OCI-LY7 (cell line): ENCODE measurements at regions not wholly inside any gene's neighbourhood (a gene's known extent, or its start where the extent isn't known, plus 50 kb on each side); places are given as distances from the start of the nearest gene placed in this dataset.
A peak's percentile ranks its signal among the peaks of the same experiment; 100 is the strongest.

Source experiments
- BruUV-seq: library from RNA; stranded (reverse); fragments of 400-500 nt; replicated peaks from 2 replicates; lab custom pipeline; 2021; lab: Mats Ljungman, UMichigan
- CTCF ChIA-PET: fragments of 300-600 bp; sonication (Branson Sonifier 250); formaldehyde crosslinking; loops from one replicate; lab custom pipeline; 2022; ENCODE audit warnings: antibody characterized with exemption; ENCODE audit not compliant: unreplicated experiment; lab: Charles Lee
- POLR2A ChIA-PET: fragments of 300-600 bp; sonication (Branson Sonifier 250); formaldehyde crosslinking; loops from one replicate; lab custom pipeline; 2022; ENCODE audit warnings: antibody characterized with exemption; lab: Charles Lee
- DNase-seq: peaks from one replicate; pipeline ENCODE4 v3.0.0-alpha.2; 2015; ENCODE audit warnings: low spot score
- H2AFZ ChIP-seq: fragments of 200-600 bp; sonication (generic), shearing (Covaris generic); 2 replicates; pipeline ENCODE4 v1.6.1; 2014; ENCODE audit warnings: mild to moderate bottlenecking, antibody characterized with exemption, low read length, moderate library complexity
- H3K27ac ChIP-seq: fragments of 200-600 bp; sonication (generic); 2 replicates; pipeline ENCODE4 v1.5.1; 2014; ENCODE audit warnings: mixed run types, low read depth, mild to moderate bottlenecking, moderate library complexity, low read length, inconsistent platforms; ENCODE audit not compliant: poor library complexity, severe bottlenecking
- H3K36me3 ChIP-seq: fragments of 200-600 bp; sonication (generic); 2 replicates; pipeline ENCODE4 v1.6.1; 2014; ENCODE audit warnings: mild to moderate bottlenecking, antibody characterized with exemption, low read length, moderate library complexity, mixed read lengths; ENCODE audit not compliant: insufficient read depth
- H3K4me1 ChIP-seq: fragments of 200-600 bp; sonication (generic); 2 replicates; pipeline ENCODE4 v1.5.1; 2014; ENCODE audit warnings: mild to moderate bottlenecking, low read length; ENCODE audit not compliant: insufficient read depth, poor library complexity, severe bottlenecking
- H3K4me2 ChIP-seq: fragments of 200-600 bp; sonication (generic); 2 replicates; pipeline ENCODE4 v1.6.1; 2014; ENCODE audit warnings: mild to moderate bottlenecking, low read length
- H3K4me3 ChIP-seq: fragments of 200-600 bp; sonication (generic); 2 replicates; pipeline ENCODE4 v1.5.1; 2014; ENCODE audit warnings: mild to moderate bottlenecking, low read depth, low read length; ENCODE audit not compliant: poor library complexity, severe bottlenecking
- H3K79me2 ChIP-seq: fragments of 200-600 bp; sonication (generic); 2 replicates; pipeline ENCODE4 v1.6.1; 2016; ENCODE audit warnings: low read depth, mild to moderate bottlenecking, low read length, moderate library complexity, mixed read lengths; ENCODE audit not compliant: insufficient read depth
- H3K9me2 ChIP-seq: fragments of 200-600 bp; sonication (generic); 2 replicates; pipeline ENCODE4 v1.6.1; 2016; ENCODE audit warnings: mild to moderate bottlenecking, low read length, mixed read lengths; ENCODE audit not compliant: insufficient read depth
- H3K9me3 ChIP-seq: fragments of 200-600 bp; sonication (generic); 2 replicates; pipeline ENCODE4 v1.6.1; 2014; ENCODE audit warnings: mild to moderate bottlenecking, mixed run types, low read length, mixed read lengths
- H4K20me1 ChIP-seq: fragments of 200-600 bp; sonication (generic); 2 replicates; pipeline ENCODE4 v1.6.1; 2014; ENCODE audit warnings: mild to moderate bottlenecking, antibody characterized with exemption, low read length, moderate library complexity, mixed read lengths; ENCODE audit not compliant: insufficient read depth
- CTCF ChIP-seq: fragments of 200-600 bp; sonication (generic); conservative IDR thresholded peaks from 2 replicates; pipeline ENCODE4 v1.5.1; 2014; ENCODE audit warnings: mild to moderate bottlenecking, antibody characterized with exemption, low read length, moderate library complexity, mixed read lengths
- EZH2phosphoT487 ChIP-seq: fragments of 200-600 bp; sonication (generic); IDR thresholded peaks from 2 replicates; pipeline ENCODE4 v1.6.1; 2018; ENCODE audit warnings: low read depth, borderline replicate concordance, mild to moderate bottlenecking, mixed run types, antibody characterized with exemption, low read length, moderate library complexity, mixed read lengths
- intact Hi-C: fragments of 100-400 bp; cut with micrococcal nuclease; formaldehyde crosslinking; loops from one replicate; pipeline ENCODE4 v1.10.0; 2022; ENCODE audit not compliant: unreplicated experiment

GRCh38 chr20:53658973-53659372 lies 65.3 kb upstream of the ZNF217 start:
- ChIA-PET CTCF (no interaction called here), POLR2A (interaction anchor here (0.6 to 1.5 kb wide), 6 partner anchors 11 to 225 kb away, joined by 3 to 9 read pairs (median 3); no protein-coding TSS in a partner anchor)
- intact Hi-C loops, result no loop called here
- Histone ChIP-seq H3K4me3 (no peak overlapping the region), H3K4me2 (no peak overlapping the region), H3K4me1 (peaks cover 78% of the 10 kb centered on the region), H3K79me2 (no peaks in the 10 kb centered on the region), H3K9me3 (no peaks in the 10 kb centered on the region), H3K27ac (no peak overlapping the region), H3K36me3 (no peaks in the 10 kb centered on the region), H2AFZ (no peak overlapping the region), H4K20me1 (no peaks in the 10 kb centered on the region), H3K9me2 (no peaks in the 10 kb centered on the region)
- TF ChIP-seq CTCF, result no peak
- no peak for DNase-seq
- BruUV-seq, result no TSS peak

- ChIA-PET CTCF (interaction anchor here (0.8 kb wide), 1 partner anchor 25 kb away, joined by 3 read pairs; no protein-coding TSS in a partner anchor), POLR2A (interaction anchor here (0.8 to 1.5 kb wide), 6 partner anchors 12 to 48 kb away, joined by 3 to 9 read pairs (median 3); no protein-coding TSS in a partner anchor)
- Histone ChIP-seq H2AFZ (peak overlapping the region; percentile 91; the same call in 1 of the 2 replicates), H3K9me2 (no peaks in the 10 kb centered on the region), H3K36me3 (no peaks in the 10 kb centered on the region), H3K4me1 (peaks cover 83% of the 10 kb centered on the region), H4K20me1 (no peaks in the 10 kb centered on the region), H3K27ac (no peak overlapping the region), H3K4me2 (no peak overlapping the region), H3K9me3 (no peaks in the 10 kb centered on the region), H3K79me2 (no peaks in the 10 kb centered on the region), H3K4me3 (no peak overlapping the region)
- BruUV-seq, result no TSS peak
- intact Hi-C loops, result no loop called here
- TF ChIP-seq CTCF (no peak), EZH2phosphoT487 (no peak)
- DNase-seq, result no peak
Observed at GRCh38 chr20:53658322-53658721, 64.7 kb upstream of the ZNF217 start.

- no peaks in the 10 kb centered on the region for H3K36me3 ChIP-seq
- TF ChIP-seq EZH2phosphoT487 (no peak), CTCF (no peak)
- no peaks in the 10 kb centered on the region for H3K79me2 ChIP-seq
- CTCF ChIA-PET, result interaction anchor here (0.6 kb wide), 1 partner anchor 8 kb away, joined by 5 read pairs; no protein-coding TSS in a partner anchor
- H3K4me3 ChIP-seq, result peak overlapping the region; percentile 16
- peak overlapping the region; percentile 91; the same call in 1 of the 2 replicates for H2AFZ ChIP-seq
- intact Hi-C loops, result no loop called here
- no TSS peak for BruUV-seq
- peak overlapping the region; percentile 54 for H3K4me2 ChIP-seq
- H4K20me1 ChIP-seq, result no peaks in the 10 kb centered on the region
- no peaks in the 10 kb centered on the region for H3K9me2 ChIP-seq
- peaks cover 89% of the 10 kb centered on the region for H3K4me1 ChIP-seq
- H3K27ac ChIP-seq, result no peak overlapping the region
- POLR2A ChIA-PET, result interaction anchor here (0.7 to 1.5 kb wide), 7 partner anchors 12 to 268 kb away, joined by 3 to 9 read pairs (median 4); no protein-coding TSS in a partner anchor
- no peaks in the 10 kb centered on the region for H3K9me3 ChIP-seq
- DNase-seq, result no peak
Observed at GRCh38 chr20:53657732-53658131, 64.1 kb upstream of the ZNF217 start.
